Suprapubic skin (tissue), 4 donors: ENCODE measurements at regions not wholly inside any gene's neighbourhood (a gene's known extent, or its start where the extent isn't known, plus 50 kb on each side); places are given as distances from the start of the nearest gene placed in this dataset.

ENCODE experiments used
- DNase-seq, 2 donors: peaks; one replicate each; pipeline ENCODE4 v3.0.0-alpha.2; 2019; ENCODE audit warnings: low spot score in 2 of 2
- H3K27ac ChIP-seq: fragments of 200-600 bp; sonication (generic); one replicate; pipeline ENCODE4 v1.5.1; 2019
- H3K27me3 ChIP-seq: fragments of 200-600 bp; sonication (generic); one replicate; pipeline ENCODE4 v1.5.1; 2019
- H3K36me3 ChIP-seq: fragments of 200-600 bp; sonication (generic); one replicate; pipeline ENCODE4 v1.5.1; 2019
- H3K4me1 ChIP-seq: fragments of 200-600 bp; sonication (generic); one replicate; pipeline ENCODE4 v1.5.1; 2019
- H3K4me3 ChIP-seq: fragments of 200-600 bp; sonication (generic); one replicate; pipeline ENCODE4 v1.5.1; 2019; ENCODE audit warnings: mild to moderate bottlenecking
- H3K9me3 ChIP-seq: fragments of 200-600 bp; sonication (generic); one replicate; pipeline ENCODE4 v1.5.1; 2019
- CTCF ChIP-seq, 2 donors: fragments of 200-600 bp in 1 of 2; fragments of 450-650 bp in 1 of 2; sonication (generic) in 1 of 2; IDR thresholded peaks; one replicate each; pipeline ENCODE4 v1.5.1; 2016 to 2019; ENCODE audit warnings: antibody characterized with exemption in 2 of 2, mild to moderate bottlenecking in 1 of 2, moderate library complexity in 1 of 2
- EP300 ChIP-seq: sonication (generic); formaldehyde crosslinking; IDR thresholded peaks from one replicate; pipeline ENCODE4 v1.6.1; 2017; ENCODE audit warnings: antibody characterized with exemption
- POLR2A ChIP-seq, 2 donors: fragments of 450-650 bp; IDR thresholded peaks; one replicate each; pipeline ENCODE4 v1.6.1; 2017; ENCODE audit warnings: antibody characterized with exemption in 2 of 2, mild to moderate bottlenecking in 2 of 2, moderate library complexity in 2 of 2
- POLR2AphosphoS5 ChIP-seq, 3 donors: sonication (generic); formaldehyde crosslinking; IDR thresholded peaks; one replicate each; pipeline ENCODE4 v1.6.1; 2017; ENCODE audit warnings: antibody characterized with exemption in 3 of 3
- WGBS: methylation state at CpG from one replicate; pipeline ENCODE4 v1.1.5; 2018; 5-methylcytosine and 5-hydroxymethylcytosine counted together

- Histone ChIP-seq H3K4me3 (no peak overlapping the region), H3K27me3 (no peaks in the 10 kb centered on the region), H3K36me3 (no peaks in the 10 kb centered on the region), H3K27ac (no peak overlapping the region), H3K4me1 (no peaks in the 10 kb centered on the region), H3K9me3 (no peaks in the 10 kb centered on the region)
- DNase-seq, result no peak
- TF ChIP-seq CTCF (IDR thresholded peaks at IDR 0.05) (no peak), POLR2AphosphoS5 (IDR thresholded peaks at IDR 0.05) (no peak), POLR2A (IDR thresholded peaks at IDR 0.05) (no peak), EP300 (no peak)
- 82% methylated on average over 4 of the region's 4 CpGs for WGBS
Measured at GRCh38 chr9:107807183-107807582, 317.6 kb upstream of the KLF4 start.

GRCh38 chr9:107805201-107805600 lies 315.6 kb upstream of the KLF4 start:
- Histone ChIP-seq H3K27me3 (no peaks in the 10 kb centered on the region), H3K27ac (no peak overlapping the region), H3K4me3 (no peak overlapping the region), H3K4me1 (no peaks in the 10 kb centered on the region), H3K36me3 (no peaks in the 10 kb centered on the region), H3K9me3 (no peaks in the 10 kb centered on the region)
- WGBS, result 49% methylated on average over 2 of the region's 2 CpGs
- TF ChIP-seq POLR2A (IDR thresholded peaks at IDR 0.05), result no peak
- no peak for TF ChIP-seq POLR2AphosphoS5 (IDR thresholded peaks at IDR 0.05)
- no peak for TF ChIP-seq CTCF (IDR thresholded peaks at IDR 0.05)
- TF ChIP-seq EP300, result no peak
- no peak for DNase-seq

GRCh38 chr9:107794259-107794658 lies 304.7 kb upstream of the KLF4 start:
- TF ChIP-seq POLR2AphosphoS5 (IDR thresholded peaks at IDR 0.05) (no peak), POLR2A (IDR thresholded peaks at IDR 0.05) (no peak), EP300 (no peak), CTCF (IDR thresholded peaks at IDR 0.05) (no peak)
- H3K9me3 ChIP-seq, result no peaks in the 10 kb centered on the region
- WGBS, result 81% methylated on average over 2 of the region's 2 CpGs

GRCh38 chr9:107793541-107793940 lies 304.0 kb upstream of the KLF4 start:
- no peaks in the 10 kb centered on the region for H3K4me1 ChIP-seq
- no peaks in the 10 kb centered on the region for H3K27me3 ChIP-seq
- no peaks in the 10 kb centered on the region for H3K36me3 ChIP-seq
- DNase-seq, result no peak
- no peaks in the 10 kb centered on the region for H3K9me3 ChIP-seq
- H3K4me3 ChIP-seq, result no peak overlapping the region
- TF ChIP-seq CTCF (IDR thresholded peaks at IDR 0.05), result no peak
- no peak for TF ChIP-seq POLR2A (IDR thresholded peaks at IDR 0.05)
- TF ChIP-seq EP300, result no peak
- TF ChIP-seq POLR2AphosphoS5 (IDR thresholded peaks at IDR 0.05), result no peak
- no peak overlapping the region for H3K27ac ChIP-seq
- WGBS, result 92% methylated on average over 1 of the region's 1 CpG

More at GRCh38 chr9:107794259-107794658, 304.7 kb upstream of the KLF4 start:
- Histone ChIP-seq H3K36me3 (no peaks in the 10 kb centered on the region), H3K27ac (no peak overlapping the region), H3K4me1 (no peaks in the 10 kb centered on the region), H3K4me3 (no peak overlapping the region), H3K27me3 (no peaks in the 10 kb centered on the region)
- no peak for DNase-seq

- DNase-seq, result no peak
- no peak overlapping the region for H3K27ac ChIP-seq
- H3K4me3 ChIP-seq, result no peak overlapping the region
- no peaks in the 10 kb centered on the region for H3K9me3 ChIP-seq
- no peaks in the 10 kb centered on the region for H3K4me1 ChIP-seq
- H3K27me3 ChIP-seq, result no peaks in the 10 kb centered on the region
- no peaks in the 10 kb centered on the region for H3K36me3 ChIP-seq
- 87% methylated on average over 1 of the region's 1 CpG for WGBS
- TF ChIP-seq POLR2AphosphoS5 (IDR thresholded peaks at IDR 0.05) (no peak), EP300 (no peak), POLR2A (IDR thresholded peaks at IDR 0.05) (no peak), CTCF (IDR thresholded peaks at IDR 0.05) (no peak)
Measured at GRCh38 chr9:107792596-107792995, 303.0 kb upstream of the KLF4 start.
